Liver (tissue), 8 donors: ENCODE measurements at regions not wholly inside any gene's neighbourhood (a gene's known extent, or its start where the extent isn't known, plus 50 kb on each side); places are given as distances from the start of the nearest gene placed in this dataset.

ENCODE experiments used
- DNase-seq: peaks from one replicate; pipeline ENCODE4 v3.0.0-alpha.2; 2017; ENCODE audit warnings: low spot score
- H3K27ac ChIP-seq, 2 donors: one replicate each; pipeline ENCODE4 v1.7.0; 2013; ENCODE audit warnings: inconsistent platforms in 2 of 2, low read length in 2 of 2, control low read depth in 1 of 2, low read depth in 1 of 2, mild to moderate bottlenecking in 1 of 2
- H3K27me3 ChIP-seq, 4 donors: one replicate each; pipeline versions ENCODE4 v1.6.1 to v1.7.0; 2013; ENCODE audit warnings: low read length in 3 of 4, inconsistent platforms in 1 of 4, mild to moderate bottlenecking in 1 of 4, moderate library complexity in 1 of 4; ENCODE audit not compliant: control insufficient read depth in 4 of 4, insufficient read depth in 4 of 4
- H3K36me3 ChIP-seq, 4 donors: one replicate each; pipeline versions ENCODE4 v1.6.1 to v1.7.0; 2013; ENCODE audit warnings: low read length in 3 of 4, mild to moderate bottlenecking in 3 of 4, low read depth in 1 of 4, moderate library complexity in 1 of 4; ENCODE audit not compliant: control insufficient read depth in 4 of 4, insufficient read depth in 3 of 4
- H3K4me1 ChIP-seq, 4 donors: one replicate each; pipeline versions ENCODE4 v1.6.1 to v1.7.0; 2013; ENCODE audit warnings: low read length in 3 of 4, mild to moderate bottlenecking in 3 of 4, moderate library complexity in 1 of 4; ENCODE audit not compliant: control insufficient read depth in 4 of 4, insufficient read depth in 4 of 4
- H3K4me3 ChIP-seq, 3 donors: one replicate each; pipeline versions ENCODE4 v1.6.1 to v1.7.0; 2013; ENCODE audit warnings: low read length in 3 of 3, control low read depth in 1 of 3, low read depth in 1 of 3, mild to moderate bottlenecking in 1 of 3
- H3K9ac ChIP-seq, 2 donors: one replicate each; pipeline ENCODE4 v1.7.0; 2013; ENCODE audit warnings: low read length in 2 of 2, mild to moderate bottlenecking in 2 of 2, moderate library complexity in 2 of 2, control low read depth in 1 of 2, low read depth in 1 of 2
- H3K9me3 ChIP-seq, 4 donors: one replicate each; pipeline versions ENCODE4 v1.6.1 to v1.7.0; 2013; ENCODE audit warnings: low read length in 3 of 4; ENCODE audit not compliant: control insufficient read depth in 4 of 4
- ATF3 ChIP-seq: IDR thresholded peaks from 2 replicates; pipeline ENCODE4 v1.6.1; 2016; ENCODE audit warnings: antibody characterized with exemption
- CTCF ChIP-seq: fragments of 150-350 bp; IDR thresholded peaks from 2 replicates; pipeline ENCODE4 v1.5.1; 2017; ENCODE audit warnings: improper control_type of control experiment, low read depth, low read length; ENCODE audit not compliant: missing input control
- EGR1 ChIP-seq, 2 donors: IDR thresholded peaks; 2 replicates each; pipeline ENCODE4 v1.6.1; 2016 to 2018; ENCODE audit warnings: antibody characterized with exemption in 2 of 2, low read depth in 2 of 2
- FOXA1 ChIP-seq: IDR thresholded peaks from 2 replicates; pipeline ENCODE4 v1.6.1; 2016; ENCODE audit warnings: antibody characterized with exemption
- FOXA2 ChIP-seq: IDR thresholded peaks from 2 replicates; pipeline ENCODE4 v1.6.1; 2016; ENCODE audit warnings: antibody characterized with exemption
- GABPA ChIP-seq, 2 donors: IDR thresholded peaks in 1 of 2; conservative IDR thresholded peaks in 1 of 2; 2 replicates each; pipeline ENCODE4 v1.6.1; 2016; ENCODE audit warnings: antibody characterized with exemption in 2 of 2, mild to moderate bottlenecking in 1 of 2, moderate library complexity in 1 of 2
- HNF4A ChIP-seq, 2 donors: conservative IDR thresholded peaks; 2 replicates each; pipeline ENCODE4 v1.6.1; 2016; ENCODE audit warnings: antibody characterized with exemption in 2 of 2, mild to moderate bottlenecking in 2 of 2
- HNF4G ChIP-seq: IDR thresholded peaks from 2 replicates; pipeline ENCODE4 v1.6.1; 2016; ENCODE audit warnings: antibody characterized with exemption
- JUND ChIP-seq, 2 donors: IDR thresholded peaks; 2 replicates each; pipeline ENCODE4 v1.6.1; 2016; ENCODE audit warnings: antibody characterized with exemption in 2 of 2
- MAX ChIP-seq: IDR thresholded peaks from 2 replicates; pipeline ENCODE4 v1.6.1; 2016; ENCODE audit warnings: antibody characterized with exemption
- NR2F2 ChIP-seq: IDR thresholded peaks from 2 replicates; pipeline ENCODE4 v1.6.1; 2016; ENCODE audit warnings: antibody characterized with exemption
- RAD21 ChIP-seq, 2 donors: IDR thresholded peaks; 2 replicates each; pipeline ENCODE4 v1.6.1; 2016; ENCODE audit warnings: antibody characterized with exemption in 2 of 2, mild to moderate bottlenecking in 2 of 2
- REST ChIP-seq: IDR thresholded peaks from 2 replicates; pipeline ENCODE4 v1.6.1; 2016; ENCODE audit warnings: antibody characterized with exemption, mild to moderate bottlenecking
- RXRA ChIP-seq, 2 donors: IDR thresholded peaks; 2 replicates each; pipeline ENCODE4 v1.6.1; 2017 to 2018; ENCODE audit warnings: antibody characterized with exemption in 2 of 2, mild to moderate bottlenecking in 1 of 2
- SP1 ChIP-seq: IDR thresholded peaks from 2 replicates; pipeline ENCODE4 v1.6.1; 2018; ENCODE audit warnings: antibody characterized with exemption, mild to moderate bottlenecking
- TAF1 ChIP-seq: conservative IDR thresholded peaks from 2 replicates; pipeline ENCODE4 v1.6.1; 2016; ENCODE audit warnings: antibody characterized with exemption, mild to moderate bottlenecking
- YY1 ChIP-seq: IDR thresholded peaks from 2 replicates; pipeline ENCODE4 v1.6.1; 2016; ENCODE audit warnings: antibody characterized with exemption, mild to moderate bottlenecking
- ZBTB33 ChIP-seq: IDR thresholded peaks from 2 replicates; pipeline ENCODE4 v1.6.1; 2016; ENCODE audit warnings: antibody characterized with exemption
- WGBS: extraction: QIAGEN DNeasy Blood & Tissue Kit; methylation state at CpG from one replicate; pipeline ENCODE4 v1.1.7; 2013; 5-methylcytosine and 5-hydroxymethylcytosine counted together
- donor health status: healthy.
- donor health status: healthy.
- donor health status: healthy.
- donor health status: healthy.
- donor health status: healthy.

- no peak for TF ChIP-seq FOXA2
- TF ChIP-seq TAF1, result no peak
- TF ChIP-seq ATF3, result no peak
- no peak for TF ChIP-seq NR2F2
- TF ChIP-seq REST, result no peak
- TF ChIP-seq CTCF, result no peak
- no peak for TF ChIP-seq GABPA (IDR thresholded peaks at IDR 0.05 in 1 of 2, conservative IDR thresholded peaks at IDR 0.05 in 1 of 2)
- no peak for TF ChIP-seq JUND (IDR thresholded peaks at IDR 0.05)
- no peak for TF ChIP-seq RAD21 (IDR thresholded peaks at IDR 0.05)
- no peak for TF ChIP-seq FOXA1
- no peak for TF ChIP-seq ZBTB33
- TF ChIP-seq MAX, result no peak
- no peak for TF ChIP-seq HNF4G
- no peak for TF ChIP-seq SP1
- TF ChIP-seq EGR1 (IDR thresholded peaks at IDR 0.05; ENCODE audit: low read depth in 2 of 2), result no peak
- no peak for TF ChIP-seq RXRA (IDR thresholded peaks at IDR 0.05)
- no peak for TF ChIP-seq YY1
- TF ChIP-seq HNF4A (conservative IDR thresholded peaks at IDR 0.05), result no peak
- no peaks in the 10 kb centered on the region for H3K27me3 ChIP-seq
- WGBS, result 91% methylated on average over 7 of the region's 7 CpGs
- H3K9ac ChIP-seq, result no peak overlapping the region
- H3K27ac ChIP-seq, result no peak overlapping the region
- H3K4me1 ChIP-seq, result no peaks in the 10 kb centered on the region
- no peaks in the 10 kb centered on the region for H3K9me3 ChIP-seq
- no peaks in the 10 kb centered on the region for H3K36me3 ChIP-seq
- DNase-seq, result no peak
- no peak overlapping the region for H3K4me3 ChIP-seq
Observed at GRCh38 chr1:213596729-213597128, 391.0 kb upstream of the PROX1 start.

- 96% methylated on average over 3 of the region's 3 CpGs for WGBS
- Histone ChIP-seq H3K9ac (no peak overlapping the region), H3K36me3 (no peaks in the 10 kb centered on the region), H3K27ac (no peak overlapping the region), H3K4me1 (no peaks in the 10 kb centered on the region), H3K9me3 (no peaks in the 10 kb centered on the region), H3K4me3 (no peak overlapping the region), H3K27me3 (no peaks in the 10 kb centered on the region)
- no peak for DNase-seq
- TF ChIP-seq HNF4A (conservative IDR thresholded peaks at IDR 0.05) (no peak), NR2F2 (no peak), RAD21 (IDR thresholded peaks at IDR 0.05) (no peak), REST (no peak), GABPA (IDR thresholded peaks at IDR 0.05 in 1 of 2, conservative IDR thresholded peaks at IDR 0.05 in 1 of 2) (no peak), MAX (no peak), EGR1 (IDR thresholded peaks at IDR 0.05; ENCODE audit: low read depth in 2 of 2) (no peak), ZBTB33 (no peak), HNF4G (no peak), SP1 (no peak), JUND (IDR thresholded peaks at IDR 0.05) (no peak), YY1 (no peak), TAF1 (no peak), RXRA (IDR thresholded peaks at IDR 0.05) (no peak), FOXA2 (no peak)
Observed at GRCh38 chr1:213598263-213598662, 389.5 kb upstream of the PROX1 start.
